Epithelial cell of proximal tubule (primary cell): ENCODE measurements at regions not wholly inside any gene's neighbourhood (a gene's known extent, or its start where the extent isn't known, plus 50 kb on each side); places are given as distances from the start of the nearest gene placed in this dataset.

Experiments
- DNase-seq: peaks from one replicate; pipeline ENCODE4 v3.0.0-alpha.2; 2011; ENCODE audit warnings: low read depth
- H3K4me3 ChIP-seq: 2 replicates; pipeline ENCODE4 v1.5.1; 2011; ENCODE audit warnings: low read depth, mild to moderate bottlenecking, low read length
- TF ChIP-seq, protein P1 (sequence below): conservative IDR thresholded peaks from 2 replicates; pipeline ENCODE4 v1.5.1; 2012; ENCODE audit warnings: low read depth, mild to moderate bottlenecking, low read length

DNA sequence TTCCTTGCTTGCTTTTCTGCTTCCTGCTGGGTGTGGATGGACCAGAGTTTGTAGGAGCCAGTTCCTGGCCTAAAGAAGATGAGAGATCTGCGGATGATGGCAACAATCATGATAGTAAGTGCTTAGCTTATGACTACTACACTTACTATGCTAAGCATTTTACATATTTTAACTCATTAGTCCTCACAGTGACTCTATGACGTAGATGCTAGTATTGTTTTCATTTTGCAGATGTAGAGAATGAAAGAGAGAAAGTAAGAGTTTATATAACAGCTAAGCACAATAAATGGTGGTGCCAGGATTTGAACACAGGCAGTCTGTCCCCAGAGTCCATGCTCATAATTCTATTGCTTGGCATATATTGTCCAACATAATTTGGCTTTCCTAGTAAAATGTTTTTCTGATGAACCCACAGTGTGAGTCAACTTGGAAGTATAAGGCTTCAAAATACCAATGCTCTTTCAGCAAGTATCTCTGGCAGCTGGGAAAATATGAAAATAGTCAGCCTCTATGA is 363.2 kb upstream of the DDHD1 start:
- TF ChIP-seq, protein P1, sequence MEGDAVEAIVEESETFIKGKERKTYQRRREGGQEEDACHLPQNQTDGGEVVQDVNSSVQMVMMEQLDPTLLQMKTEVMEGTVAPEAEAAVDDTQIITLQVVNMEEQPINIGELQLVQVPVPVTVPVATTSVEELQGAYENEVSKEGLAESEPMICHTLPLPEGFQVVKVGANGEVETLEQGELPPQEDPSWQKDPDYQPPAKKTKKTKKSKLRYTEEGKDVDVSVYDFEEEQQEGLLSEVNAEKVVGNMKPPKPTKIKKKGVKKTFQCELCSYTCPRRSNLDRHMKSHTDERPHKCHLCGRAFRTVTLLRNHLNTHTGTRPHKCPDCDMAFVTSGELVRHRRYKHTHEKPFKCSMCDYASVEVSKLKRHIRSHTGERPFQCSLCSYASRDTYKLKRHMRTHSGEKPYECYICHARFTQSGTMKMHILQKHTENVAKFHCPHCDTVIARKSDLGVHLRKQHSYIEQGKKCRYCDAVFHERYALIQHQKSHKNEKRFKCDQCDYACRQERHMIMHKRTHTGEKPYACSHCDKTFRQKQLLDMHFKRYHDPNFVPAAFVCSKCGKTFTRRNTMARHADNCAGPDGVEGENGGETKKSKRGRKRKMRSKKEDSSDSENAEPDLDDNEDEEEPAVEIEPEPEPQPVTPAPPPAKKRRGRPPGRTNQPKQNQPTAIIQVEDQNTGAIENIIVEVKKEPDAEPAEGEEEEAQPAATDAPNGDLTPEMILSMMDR, result no peak
- H3K4me3 ChIP-seq, result no peak overlapping the region
- DNase-seq, result no peak

DNA sequence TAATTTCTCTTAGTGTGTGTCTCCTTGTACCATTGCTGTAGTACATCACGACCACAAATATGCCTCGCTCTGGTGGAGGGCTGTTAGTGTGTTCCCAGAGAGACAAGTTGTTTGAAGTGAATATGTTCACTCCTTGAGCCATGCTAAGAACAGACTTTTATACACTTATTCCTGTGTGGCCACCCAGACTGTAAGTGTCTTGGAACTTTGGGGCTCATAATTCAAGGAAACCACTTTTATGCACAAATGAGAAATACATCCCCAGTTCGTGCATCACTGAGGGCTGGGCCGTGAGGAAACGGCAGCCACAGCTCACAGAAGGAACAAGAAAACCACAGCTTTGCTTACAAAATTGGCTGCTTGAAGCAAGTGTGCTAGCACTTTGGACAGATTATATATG is 362.2 kb upstream of the DDHD1 start:
- H3K4me3 ChIP-seq, result no peak overlapping the region
- TF ChIP-seq, protein P1, result no peak
- DNase-seq, result no peak

DNA sequence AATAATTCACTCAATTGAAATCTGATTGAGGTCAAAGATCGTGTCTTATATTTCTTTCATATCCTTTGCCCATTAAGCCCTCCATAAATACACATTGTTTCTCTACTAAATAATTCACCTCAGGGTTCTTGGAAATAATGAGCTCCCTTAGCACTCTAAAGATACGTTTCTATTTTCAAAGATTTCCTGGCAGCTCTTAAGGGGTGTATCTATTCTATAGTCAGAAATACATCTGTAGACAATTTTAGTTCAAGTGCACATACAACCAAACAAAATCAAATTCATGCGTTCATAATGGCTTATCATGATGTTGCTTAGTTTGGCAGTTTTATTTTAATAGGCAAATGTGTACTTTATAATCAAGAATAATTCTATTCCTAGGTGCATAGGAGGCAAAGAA is 361.1 kb upstream of the DDHD1 start:
- TF ChIP-seq, protein P1, result no peak
- DNase-seq, result no peak
- no peak overlapping the region for H3K4me3 ChIP-seq

DNA sequence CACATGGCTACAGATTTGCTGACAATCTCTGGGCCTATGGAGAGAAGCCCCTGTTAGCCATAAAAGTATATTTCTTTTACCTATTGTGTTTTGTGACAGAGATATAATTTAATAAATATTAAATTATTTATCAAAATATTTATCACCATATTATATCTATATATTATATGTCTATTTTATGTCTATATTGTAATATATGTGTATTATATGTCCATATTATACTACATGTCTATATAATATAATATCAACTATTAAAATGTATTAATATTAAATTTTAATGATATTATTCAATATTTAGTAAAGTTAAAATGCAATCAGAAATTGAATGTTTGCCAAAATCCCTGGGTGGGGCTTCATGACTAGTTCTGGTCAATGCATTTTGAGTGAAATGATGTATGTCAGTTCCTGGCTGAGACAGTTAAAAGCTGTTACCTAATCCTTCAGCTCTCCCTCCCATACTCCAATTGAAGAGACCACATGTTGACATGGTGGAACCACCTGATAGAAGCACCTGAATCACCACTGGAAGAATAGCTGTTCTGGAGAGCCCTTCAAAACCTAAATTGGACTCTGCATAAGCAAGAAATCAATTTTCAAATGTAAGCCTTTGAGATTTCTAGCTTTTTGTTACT is 357.3 kb upstream of the DDHD1 start:
- no peak overlapping the region for H3K4me3 ChIP-seq
- no peak for DNase-seq
- TF ChIP-seq, protein P1, result no peak

DNA sequence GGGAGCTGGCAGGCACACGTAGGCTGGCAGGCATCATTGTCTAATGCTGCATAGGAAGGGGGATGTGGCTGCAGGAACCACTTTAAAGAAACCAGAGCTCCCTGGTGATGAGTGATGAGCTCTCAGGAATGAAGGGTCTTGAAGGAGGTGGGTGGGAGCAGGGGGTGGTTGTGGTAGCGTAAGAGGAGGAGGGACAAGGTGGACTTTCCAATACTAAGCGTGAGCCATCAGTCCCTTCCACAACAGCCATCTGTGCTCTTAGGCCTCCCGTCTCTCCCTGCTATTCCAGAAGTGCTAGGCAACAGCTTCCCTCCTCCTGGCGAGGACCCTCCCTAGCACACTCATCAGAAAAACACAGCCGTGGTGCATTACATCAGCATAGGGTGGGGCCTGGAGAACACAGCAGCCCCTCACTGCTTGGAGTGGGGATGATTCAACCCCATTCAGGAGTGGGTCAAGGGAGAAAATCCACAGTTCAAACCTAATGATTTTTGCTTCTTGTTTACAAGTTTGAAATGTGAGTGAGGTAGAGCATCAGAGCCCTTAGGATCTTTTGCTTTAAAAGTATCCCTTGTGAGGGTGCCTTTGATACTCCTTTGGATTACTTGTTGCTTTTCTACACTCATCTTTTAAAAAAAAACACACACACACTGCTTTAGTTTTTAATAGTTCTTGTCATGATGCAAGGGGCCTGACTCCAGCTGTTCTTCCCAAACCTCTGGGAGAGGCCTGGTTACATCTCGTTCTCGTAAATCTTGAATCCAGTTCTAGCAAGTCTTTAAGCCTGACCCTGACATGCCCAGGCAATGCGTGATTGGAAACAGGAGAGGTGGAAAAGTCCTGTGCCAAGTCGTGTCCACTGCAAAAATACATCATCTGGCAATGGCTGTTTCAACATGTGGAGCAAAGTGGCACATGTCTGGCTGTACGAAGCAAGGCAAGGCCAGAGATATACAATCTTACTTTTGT is 356.4 kb upstream of the DDHD1 start:
- TF ChIP-seq, protein P1, result no peak
- no peak overlapping the region for H3K4me3 ChIP-seq
- DNase-seq, result no peak

DNA sequence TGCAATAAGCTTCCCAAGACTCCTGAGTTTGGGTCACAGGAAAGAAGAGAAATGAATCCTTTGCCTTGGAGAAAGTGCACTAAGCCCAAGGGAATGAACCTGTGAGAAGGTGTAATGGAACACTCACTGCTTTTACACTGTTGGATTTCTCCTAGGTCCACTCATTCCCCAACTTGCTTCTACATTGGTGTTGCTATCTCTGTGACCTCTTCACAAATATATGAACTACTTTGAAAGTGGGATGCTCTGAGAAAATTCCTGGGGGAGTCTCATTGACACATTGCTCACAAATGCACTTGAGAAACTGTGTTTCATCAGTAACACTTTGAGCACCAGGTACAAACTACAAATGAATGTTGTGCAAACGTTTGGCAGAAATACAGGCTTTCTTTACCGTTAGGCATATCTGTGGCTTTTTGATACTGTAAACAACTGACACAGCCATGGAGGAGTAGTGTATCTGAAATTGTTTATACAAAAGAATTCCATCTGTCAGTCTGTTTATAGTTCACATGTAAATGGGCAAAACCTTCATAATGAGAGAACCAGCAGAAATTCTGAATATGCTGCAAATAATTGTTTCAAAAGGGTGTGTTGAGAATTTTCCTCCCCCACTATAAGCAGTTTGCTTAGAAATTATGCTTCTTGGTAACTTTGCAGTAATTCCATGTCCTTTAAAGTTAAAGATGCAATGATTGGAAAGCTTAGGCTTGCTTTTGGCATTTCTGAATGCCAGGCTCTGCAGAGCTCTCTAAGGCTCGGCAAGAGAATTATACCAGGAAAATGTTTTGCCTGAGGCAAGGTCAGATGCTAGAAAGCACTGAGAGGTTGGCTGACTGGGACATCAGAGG is 348.5 kb upstream of the DDHD1 start:
- H3K4me3 ChIP-seq, result no peak overlapping the region
- TF ChIP-seq, protein P1, result no peak
- no peak for DNase-seq
